ENCODE measurements at regions not wholly inside any gene's neighbourhood (a gene's known extent, or its start where the extent isn't known, plus 50 kb on each side); places are given as distances from the start of the nearest gene placed in this dataset.

DNA sequence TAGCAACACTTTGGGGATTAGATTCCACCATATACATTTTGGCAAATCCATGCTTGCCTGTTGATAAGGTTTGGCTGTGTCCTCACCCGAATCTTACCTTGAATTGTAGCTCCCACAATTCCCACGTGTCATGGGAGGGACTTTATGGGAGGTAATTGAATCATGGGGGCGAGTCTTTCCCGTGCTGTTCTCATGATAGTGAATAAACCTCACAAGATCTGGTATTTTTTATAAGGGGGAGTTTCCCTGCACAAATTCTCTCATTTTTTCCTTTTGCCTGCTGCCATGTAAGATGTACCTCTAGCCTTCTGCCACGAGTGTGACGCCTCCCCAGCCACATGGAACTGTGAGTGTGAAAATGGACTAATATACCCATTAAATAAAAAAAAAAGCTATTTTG lies 265.3 kb downstream of the MRPL39 start:
- Histone ChIP-seq H3K27me3 (no peaks in the 10 kb centered on the region), H3K4me1 (no peaks in the 10 kb centered on the region), H3K4me3 (no peak overlapping the region), H3K9me3 (no peaks in the 10 kb centered on the region), H3K27ac (no peak overlapping the region), H3K36me3 (no peaks in the 10 kb centered on the region)
- TF ChIP-seq POLR2AphosphoS5 (IDR thresholded peaks at IDR 0.05) (no peak), EP300 (IDR thresholded peaks at IDR 0.05) (no peak), POLR2A (IDR thresholded peaks at IDR 0.05) (no peak)
- TF ChIP-seq, protein P1, sequence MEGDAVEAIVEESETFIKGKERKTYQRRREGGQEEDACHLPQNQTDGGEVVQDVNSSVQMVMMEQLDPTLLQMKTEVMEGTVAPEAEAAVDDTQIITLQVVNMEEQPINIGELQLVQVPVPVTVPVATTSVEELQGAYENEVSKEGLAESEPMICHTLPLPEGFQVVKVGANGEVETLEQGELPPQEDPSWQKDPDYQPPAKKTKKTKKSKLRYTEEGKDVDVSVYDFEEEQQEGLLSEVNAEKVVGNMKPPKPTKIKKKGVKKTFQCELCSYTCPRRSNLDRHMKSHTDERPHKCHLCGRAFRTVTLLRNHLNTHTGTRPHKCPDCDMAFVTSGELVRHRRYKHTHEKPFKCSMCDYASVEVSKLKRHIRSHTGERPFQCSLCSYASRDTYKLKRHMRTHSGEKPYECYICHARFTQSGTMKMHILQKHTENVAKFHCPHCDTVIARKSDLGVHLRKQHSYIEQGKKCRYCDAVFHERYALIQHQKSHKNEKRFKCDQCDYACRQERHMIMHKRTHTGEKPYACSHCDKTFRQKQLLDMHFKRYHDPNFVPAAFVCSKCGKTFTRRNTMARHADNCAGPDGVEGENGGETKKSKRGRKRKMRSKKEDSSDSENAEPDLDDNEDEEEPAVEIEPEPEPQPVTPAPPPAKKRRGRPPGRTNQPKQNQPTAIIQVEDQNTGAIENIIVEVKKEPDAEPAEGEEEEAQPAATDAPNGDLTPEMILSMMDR (IDR thresholded peaks at IDR 0.05), result no peak
- WGBS, 2 donors, result 83 to 89% methylated on average over 6 of the region's 6 CpGs
- intact Hi-C loops (cut with DNase I), result no loop called here
- DNase-seq, result no peak

DNA sequence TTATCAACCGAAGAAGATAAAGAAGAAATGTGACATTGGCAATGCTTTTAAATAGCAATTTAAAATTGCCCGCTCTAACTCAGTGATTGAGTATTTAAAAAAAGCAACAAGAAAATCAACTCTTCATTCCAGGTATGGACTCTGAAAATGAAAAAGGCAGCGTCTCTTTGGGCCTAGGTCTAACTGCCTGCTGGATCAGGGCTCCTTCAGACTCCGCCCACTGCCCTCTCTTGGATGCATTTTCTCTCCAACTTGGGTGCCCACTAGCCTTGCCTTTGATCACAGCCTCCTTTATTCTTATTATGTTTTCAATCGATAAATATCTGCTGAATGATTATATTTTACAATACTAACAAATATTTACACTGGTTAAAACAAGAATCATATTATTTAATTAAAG lies 268.9 kb downstream of the MRPL39 start:
- Histone ChIP-seq H3K36me3 (no peaks in the 10 kb centered on the region), H3K4me1 (no peaks in the 10 kb centered on the region), H3K4me3 (no peak overlapping the region), H3K9me3 (no peaks in the 10 kb centered on the region), H3K27me3 (no peaks in the 10 kb centered on the region), H3K27ac (no peak overlapping the region)
- intact Hi-C loops (cut with DNase I), result no loop called here
- WGBS, 2 donors, result 86 to 90% methylated on average over 5 of the region's 5 CpGs
- no peak for TF ChIP-seq POLR2AphosphoS5 (IDR thresholded peaks at IDR 0.05)
- TF ChIP-seq, protein P1 (IDR thresholded peaks at IDR 0.05), result no peak
- no peak for TF ChIP-seq POLR2A (IDR thresholded peaks at IDR 0.05)
- TF ChIP-seq EP300 (IDR thresholded peaks at IDR 0.05), result no peak
- DNase-seq, result no peak

DNA sequence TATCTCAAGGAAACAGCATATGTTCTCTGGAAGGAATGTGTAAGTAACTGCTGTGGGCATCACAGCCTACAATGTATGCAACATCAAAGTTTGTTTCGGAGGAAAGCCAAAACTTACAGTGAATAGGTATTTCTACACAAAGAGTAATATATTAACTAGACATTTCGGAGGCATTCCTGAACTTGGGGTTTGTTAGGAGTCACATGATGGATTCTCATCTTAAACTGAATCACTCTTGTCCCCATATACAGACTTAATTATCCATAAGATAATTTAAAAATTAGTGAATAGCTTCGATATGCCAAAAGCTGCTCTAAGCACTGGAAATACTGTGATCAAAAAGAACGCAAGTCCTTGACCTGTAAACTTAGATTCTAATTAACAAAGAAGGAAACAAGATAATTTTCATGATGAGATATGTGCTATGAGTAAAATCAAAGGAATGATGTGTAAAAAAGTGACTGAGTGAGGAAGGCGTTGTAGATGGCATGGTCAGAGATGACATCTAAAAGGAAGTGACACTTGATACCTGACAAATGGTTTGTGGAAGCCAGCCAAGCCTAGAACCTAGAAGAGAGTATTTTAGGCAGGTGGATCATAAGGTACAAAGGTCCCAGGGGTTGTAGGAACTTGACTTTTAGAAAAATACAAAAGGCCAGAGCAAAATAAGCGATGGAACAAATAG lies 273.1 kb downstream of the MRPL39 start:
- 90 to 93% methylated on average over 6 of the region's 6 CpGs for WGBS, 2 donors
- TF ChIP-seq, protein P1 (IDR thresholded peaks at IDR 0.05), result no peak
- no peak for TF ChIP-seq POLR2AphosphoS5 (IDR thresholded peaks at IDR 0.05)
- TF ChIP-seq EP300 (IDR thresholded peaks at IDR 0.05), result no peak
- no peak for TF ChIP-seq POLR2A (IDR thresholded peaks at IDR 0.05)
- Histone ChIP-seq H3K4me3 (no peak overlapping the region), H3K9me3 (no peaks in the 10 kb centered on the region), H3K36me3 (no peaks in the 10 kb centered on the region), H3K4me1 (no peaks in the 10 kb centered on the region), H3K27ac (no peak overlapping the region), H3K27me3 (no peaks in the 10 kb centered on the region)
- intact Hi-C loops (cut with DNase I), result no loop called here
- DNase-seq, result no peak

DNA sequence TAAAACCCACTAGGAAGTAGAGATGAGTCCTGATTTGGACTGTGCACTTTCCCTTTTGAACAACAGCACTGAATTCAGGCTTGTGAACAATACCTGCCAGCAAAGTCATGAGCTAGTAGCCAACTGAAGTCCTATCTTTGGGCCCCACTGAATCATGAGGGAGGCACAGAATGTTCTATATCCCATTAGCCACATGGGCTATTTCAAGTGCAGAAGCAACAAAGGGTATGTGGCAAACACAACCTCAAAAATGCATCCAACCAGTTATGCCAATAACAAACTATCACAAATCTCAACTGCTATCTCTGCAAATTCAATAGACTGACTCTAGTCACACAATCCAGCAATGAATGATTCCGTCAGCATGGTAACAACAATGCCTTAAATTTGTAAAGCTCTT lies 276.0 kb downstream of the MRPL39 start:
- H3K36me3 ChIP-seq, result no peaks in the 10 kb centered on the region
- TF ChIP-seq POLR2A (IDR thresholded peaks at IDR 0.05) (no peak), POLR2AphosphoS5 (IDR thresholded peaks at IDR 0.05) (no peak), EP300 (IDR thresholded peaks at IDR 0.05) (no peak)
- TF ChIP-seq, protein P1 (IDR thresholded peaks at IDR 0.05), result no peak
- H3K27ac ChIP-seq, result no peak overlapping the region
- no peaks in the 10 kb centered on the region for H3K27me3 ChIP-seq
- H3K9me3 ChIP-seq, result no peaks in the 10 kb centered on the region
- 95 to 97% methylated on average over 1 of the region's 1 CpG for WGBS, 2 donors
- no peaks in the 10 kb centered on the region for H3K4me1 ChIP-seq
- no peak for DNase-seq
- no peak overlapping the region for H3K4me3 ChIP-seq
- intact Hi-C loops (cut with DNase I), result no loop called here

DNA sequence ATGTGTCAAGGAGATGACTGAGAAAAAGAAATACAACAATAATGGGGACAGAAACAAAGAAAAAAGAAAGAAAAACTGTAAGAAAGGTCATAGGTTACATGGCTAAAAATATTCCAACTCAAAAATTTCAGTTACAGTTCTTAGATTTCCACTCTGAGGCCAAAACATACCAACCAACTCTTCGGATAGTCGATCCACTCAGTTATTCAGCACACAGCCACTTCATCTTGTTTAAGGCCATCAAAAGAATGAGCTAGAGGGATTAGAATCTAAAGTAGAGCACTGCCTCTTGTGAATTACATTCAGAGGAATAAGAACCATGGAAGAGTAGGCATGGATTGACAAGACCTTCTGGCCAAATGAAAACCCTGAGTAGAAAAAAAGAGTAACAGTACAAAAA lies 277.0 kb downstream of the MRPL39 start:
- Histone ChIP-seq H3K27ac (no peak overlapping the region), H3K9me3 (no peaks in the 10 kb centered on the region), H3K36me3 (no peaks in the 10 kb centered on the region), H3K4me1 (no peaks in the 10 kb centered on the region), H3K4me3 (no peak overlapping the region), H3K27me3 (no peaks in the 10 kb centered on the region)
- no peak for DNase-seq
- TF ChIP-seq POLR2A (IDR thresholded peaks at IDR 0.05), result no peak
- WGBS, 2 donors, result 85 to 91% methylated on average over 2 of the region's 2 CpGs
- intact Hi-C loops (cut with DNase I), result no loop called here
